Erythroblast (primary cell): ENCODE measurements at regions not wholly inside any gene's neighbourhood (a gene's known extent, or its start where the extent isn't known, plus 50 kb on each side); places are given as distances from the start of the nearest gene placed in this dataset.
"Not testable (repeated sequence)": the region's sequence is repeated elsewhere in the genome, so short reads cannot be mapped to it uniquely, and the experiment has no call there.

Experiments
- GATA1 ChIP-seq: IDR thresholded peaks from 2 replicates; pipeline ENCODE4 v1.6.1; 2011; ENCODE audit warnings: low read depth, mild to moderate bottlenecking, control low read depth, low read length, moderate library complexity
- POLR2A ChIP-seq: IDR thresholded peaks from 2 replicates; pipeline ENCODE4 v1.6.1; 2011; ENCODE audit warnings: mild to moderate bottlenecking, low read length

- TF ChIP-seq POLR2A, GATA1: not testable (repeated sequence)
These were observed 260.1 kb downstream of the MEF2C start for GRCh38 chr5:88622890-88623289.
